HEK293T (cell line): ENCODE measurements at regions not wholly inside any gene's neighbourhood (a gene's known extent, or its start where the extent isn't known, plus 50 kb on each side); places are given as distances from the start of the nearest gene placed in this dataset.

Experiments
- BHLHE40 ChIP-seq: fragments of 450-650 bp; IDR thresholded peaks from 2 replicates; pipeline ENCODE4 v1.6.1; 2016; ENCODE audit warnings: mild to moderate bottlenecking, moderate library complexity, borderline replicate concordance
- ELF4 ChIP-seq: fragments of 450-650 bp; IDR thresholded peaks from 2 replicates; pipeline ENCODE4 v1.6.1; 2017; ENCODE audit warnings: antibody characterized with exemption
- FOXA1 ChIP-seq: fragments of 450-650 bp; IDR thresholded peaks from 2 replicates; pipeline ENCODE4 v1.6.1; 2016; ENCODE audit warnings: mild to moderate bottlenecking
- FOXK2 ChIP-seq: fragments of 450-650 bp; IDR thresholded peaks from 2 replicates; pipeline ENCODE4 v1.6.1; 2016; ENCODE audit warnings: mild to moderate bottlenecking
- FOXM1 ChIP-seq: fragments of 450-650 bp; IDR thresholded peaks from 2 replicates; pipeline ENCODE4 v1.6.1; 2017; ENCODE audit warnings: mild to moderate bottlenecking, borderline replicate concordance
- PKNOX1 ChIP-seq: fragments of 450-650 bp; IDR thresholded peaks from 2 replicates; pipeline ENCODE4 v1.6.1; 2016
- SP1 ChIP-seq: fragments of 450-650 bp; IDR thresholded peaks from 2 replicates; pipeline ENCODE4 v1.6.1; 2017
- SUZ12 ChIP-seq: fragments of 450-650 bp; IDR thresholded peaks from 2 replicates; pipeline ENCODE4 v1.6.1; 2016; ENCODE audit warnings: mild to moderate bottlenecking
- TARDBP ChIP-seq: fragments of 450-650 bp; IDR thresholded peaks from 2 replicates; pipeline ENCODE4 v1.6.1; 2016
- ZNF384 ChIP-seq: fragments of 450-650 bp; IDR thresholded peaks from 2 replicates; pipeline ENCODE4 v1.6.1; 2016

GRCh38 chr2:7572450-7572849 lies 655.2 kb downstream of the RNF144A start:
- TF ChIP-seq SUZ12 (no peak), FOXK2 (no peak), PKNOX1 (no peak), BHLHE40 (no peak), FOXA1 (no peak), ELF4 (no peak), SP1 (no peak), TARDBP (no peak), FOXM1 (no peak), ZNF384 (no peak)
